H9 (cell line): ENCODE measurements at regions not wholly inside any gene's neighbourhood (a gene's known extent, or its start where the extent isn't known, plus 50 kb on each side); places are given as distances from the start of the nearest gene placed in this dataset.

Experiments used
- DNase-seq: peaks from one replicate; pipeline ENCODE4 v3.0.0-alpha.2; 2017
- H2AFZ ChIP-seq: one replicate; pipeline ENCODE4 v1.6.1; 2013; ENCODE audit warnings: mild to moderate bottlenecking, low read length, control low read depth, moderate library complexity
- H2AK5ac ChIP-seq: 2 replicates; pipeline ENCODE4 v1.6.1; 2013; ENCODE audit warnings: low read length, control low read depth, mixed read lengths; ENCODE audit not compliant: insufficient read length
- H2BK120ac ChIP-seq: one replicate; pipeline ENCODE4 v1.6.1; 2013; ENCODE audit warnings: low read depth, mild to moderate bottlenecking, low read length, control low read depth, inconsistent platforms; ENCODE audit not compliant: poor library complexity, severe bottlenecking
- H2BK12ac ChIP-seq: 2 replicates; pipeline ENCODE4 v1.6.1; 2013; ENCODE audit warnings: low read length, control low read depth, mixed read lengths, low read depth; ENCODE audit not compliant: insufficient read length
- H2BK15ac ChIP-seq: 2 replicates; pipeline ENCODE4 v1.6.1; 2013; ENCODE audit warnings: low read depth, low read length, control low read depth
- H2BK20ac ChIP-seq: one replicate; pipeline ENCODE4 v1.6.1; 2013; ENCODE audit warnings: low read depth, mild to moderate bottlenecking, low read length, control low read depth, inconsistent platforms; ENCODE audit not compliant: poor library complexity, severe bottlenecking
- H2BK5ac ChIP-seq: 2 replicates; pipeline ENCODE4 v1.6.1; 2013; ENCODE audit warnings: low read length, control low read depth, mixed read lengths; ENCODE audit not compliant: insufficient read length
- H3K14ac ChIP-seq: 2 replicates; pipeline ENCODE4 v1.6.1; 2013; ENCODE audit warnings: low read length, control low read depth; ENCODE audit not compliant: insufficient read depth
- H3K18ac ChIP-seq: 2 replicates; pipeline ENCODE4 v1.6.1; 2013; ENCODE audit warnings: low read depth, mild to moderate bottlenecking, mixed read lengths, low read length, control low read depth; ENCODE audit not compliant: insufficient read length
- H3K23ac ChIP-seq: 2 replicates; pipeline ENCODE4 v1.6.1; 2013; ENCODE audit warnings: low read length, control low read depth, mixed read lengths, low read depth; ENCODE audit not compliant: insufficient read length
- H3K23me2 ChIP-seq: 2 replicates; pipeline ENCODE4 v1.6.1; 2013; ENCODE audit warnings: low read depth, mild to moderate bottlenecking, mixed read lengths, low read length, control low read depth; ENCODE audit not compliant: insufficient read length, poor library complexity, severe bottlenecking
- H3K27ac ChIP-seq: 2 replicates; pipeline ENCODE4 v1.5.1; 2013; ENCODE audit warnings: low read length, control low read depth, mixed read lengths, low read depth; ENCODE audit not compliant: insufficient read length
- H3K27me3 ChIP-seq: 2 replicates; pipeline ENCODE4 v1.6.1; 2013; ENCODE audit warnings: low read length, control low read depth, inconsistent platforms; ENCODE audit not compliant: insufficient read depth
- H3K4ac ChIP-seq: 2 replicates; pipeline ENCODE4 v1.6.1; 2013; ENCODE audit warnings: low read depth, mild to moderate bottlenecking, control low read depth, inconsistent platforms, low read length, moderate library complexity
- H3K4me1 ChIP-seq: 2 replicates; pipeline ENCODE4 v1.6.1; 2013; ENCODE audit warnings: low read length, control low read depth, inconsistent platforms; ENCODE audit not compliant: insufficient read depth
- H3K4me2 ChIP-seq: 2 replicates; pipeline ENCODE4 v1.6.1; 2013; ENCODE audit warnings: low read length, control low read depth, mixed read lengths; ENCODE audit not compliant: insufficient read length, insufficient read depth
- H3K56ac ChIP-seq: 2 replicates; pipeline ENCODE4 v1.6.1; 2013; ENCODE audit warnings: low read depth, mild to moderate bottlenecking, mixed read lengths, low read length, control low read depth; ENCODE audit not compliant: insufficient read length
- H3K79me1 ChIP-seq: 2 replicates; pipeline ENCODE4 v1.6.1; 2013; ENCODE audit warnings: low read depth, mild to moderate bottlenecking, moderate library complexity, low read length, control low read depth, inconsistent platforms; ENCODE audit not compliant: insufficient read depth, poor library complexity, severe bottlenecking
- H3K79me2 ChIP-seq: 2 replicates; pipeline ENCODE4 v1.6.1; 2013; ENCODE audit warnings: low read length, control low read depth, inconsistent platforms; ENCODE audit not compliant: insufficient read depth
- H3K9ac ChIP-seq: 2 replicates; pipeline ENCODE4 v1.6.1; 2013; ENCODE audit warnings: low read length, control low read depth, mixed read lengths; ENCODE audit not compliant: insufficient read length; ENCODE audit errors: extremely low read depth
- H3K9me3 ChIP-seq: one replicate; pipeline ENCODE4 v1.6.1; 2013; ENCODE audit warnings: low read depth, low read length, inconsistent platforms; ENCODE audit not compliant: control insufficient read depth
- H3T11ph ChIP-seq: one replicate; pipeline ENCODE4 v1.6.1; 2013; ENCODE audit warnings: mild to moderate bottlenecking, low read length, control low read depth, inconsistent platforms
- H4K20me1 ChIP-seq: one replicate; pipeline ENCODE4 v1.6.1; 2013; ENCODE audit not compliant: control insufficient read depth, insufficient read length, insufficient read depth
- H4K5ac ChIP-seq: 2 replicates; pipeline ENCODE4 v1.6.1; 2013; ENCODE audit warnings: low read depth, mild to moderate bottlenecking, mixed read lengths, low read length, control low read depth; ENCODE audit not compliant: insufficient read length
- H4K8ac ChIP-seq: replicated peaks from 2 replicates; pipeline ENCODE4 v1.6.1; 2013; ENCODE audit warnings: low read length, control low read depth, mixed read lengths, low read depth; ENCODE audit not compliant: insufficient read length
- H4K91ac ChIP-seq: 2 replicates; pipeline ENCODE4 v1.6.1; 2013; ENCODE audit warnings: low read depth, mild to moderate bottlenecking, moderate library complexity, mixed read lengths, low read length, control low read depth; ENCODE audit not compliant: insufficient read length
- H3K27ac Mint-ChIP-seq, 3 experiments: 2 replicates in 2 of 3; 3 replicates in 1 of 3; pipeline ENCODE4 v1.8.0; 2020 to 2021; ENCODE audit warnings: mixed read lengths in 3 of 3, mild to moderate bottlenecking in 1 of 3, moderate library complexity in 1 of 3
- H3K27me3 Mint-ChIP-seq: 2 replicates; pipeline ENCODE4 v1.8.0; 2021; ENCODE audit warnings: low read depth, mild to moderate bottlenecking, moderate library complexity, mixed read lengths
- H3K36me3 Mint-ChIP-seq, 3 experiments: 2 replicates in 2 of 3; 3 replicates in 1 of 3; pipeline ENCODE4 v1.8.0; 2020 to 2021; ENCODE audit warnings: low read depth in 3 of 3, mixed read lengths in 3 of 3; ENCODE audit not compliant: insufficient read depth in 1 of 3
- H3K4me1 Mint-ChIP-seq, 2 experiments: 2 replicates each; pipeline ENCODE4 v1.8.0; 2020; ENCODE audit warnings: mixed read lengths in 2 of 2
- H3K4me3 Mint-ChIP-seq, 2 experiments: 2 replicates in 1 of 2; 3 replicates in 1 of 2; pipeline ENCODE4 v1.8.0; 2020 to 2021; ENCODE audit warnings: mild to moderate bottlenecking in 2 of 2, mixed read lengths in 2 of 2, moderate library complexity in 1 of 2
- H3K9me3 Mint-ChIP-seq, 2 experiments: 2 replicates in 1 of 2; 3 replicates in 1 of 2; pipeline ENCODE4 v1.8.0; 2020; ENCODE audit warnings: mild to moderate bottlenecking in 2 of 2, mixed read lengths in 2 of 2, moderate library complexity in 1 of 2
- CTCF ChIP-seq: fragments of 200-600 bp; sonication (generic); conservative IDR thresholded peaks from 3 replicates; pipeline ENCODE4 v1.8.0; 2021; ENCODE audit warnings: antibody characterized with exemption, mild to moderate bottlenecking
- WGBS: extraction: QIAGEN DNeasy Blood & Tissue Kit; methylation state at CpG from one replicate; pipeline ENCODE4 v1.1.7; 2013; ENCODE audit warnings: missing lambda C conversion rate, low lambda C conversion rate, mixed read lengths; ENCODE audit not compliant: insufficient read length; ENCODE audit errors: extremely low coverage; 5-methylcytosine and 5-hydroxymethylcytosine counted together

- H2BK5ac ChIP-seq, result no peak overlapping the region
- H4K8ac ChIP-seq, result no peak overlapping the region
- no peak overlapping the region for H3K4ac ChIP-seq
- no peak overlapping the region for H3K27ac ChIP-seq
- no peak overlapping the region for H4K5ac ChIP-seq
- no peak overlapping the region for H2AFZ ChIP-seq
- Mint-ChIP-seq H3K27ac (no peak overlapping the region), H3K36me3 (no peaks in the 10 kb centered on the region), H3K4me1 (peaks cover 0 to 7% of the 10 kb centered on the region in 2 experiments; a peak in 2 of 4 replicates), H3K27me3 (no peaks in the 10 kb centered on the region; the same call in 1 of the 2 replicates), H3K4me3 (no peak overlapping the region), H3K9me3 (no peaks in the 10 kb centered on the region)
- H3K79me2 ChIP-seq, result no peaks in the 10 kb centered on the region
- H3K4me2 ChIP-seq, result no peak overlapping the region
- H3K56ac ChIP-seq, result no peak overlapping the region
- no peak overlapping the region for H2AK5ac ChIP-seq
- no peak overlapping the region for H3K9ac ChIP-seq
- no peak overlapping the region for H2BK120ac ChIP-seq
- H2BK20ac ChIP-seq, result no peak overlapping the region
- no peak for DNase-seq
- WGBS, result no CpG with 5 or more reads among the region's 3 CpGs
- no peak overlapping the region for H3K18ac ChIP-seq
- no peaks in the 10 kb centered on the region for H3K4me1 ChIP-seq
- no peak overlapping the region for H3K23ac ChIP-seq
- no peaks in the 10 kb centered on the region for H3K23me2 ChIP-seq
- H3K79me1 ChIP-seq, result no peaks in the 10 kb centered on the region
- no peaks in the 10 kb centered on the region for H4K20me1 ChIP-seq
- TF ChIP-seq CTCF, result no peak
- no peaks in the 10 kb centered on the region for H3K27me3 ChIP-seq
- H3K9me3 ChIP-seq, result no peaks in the 10 kb centered on the region
- H2BK15ac ChIP-seq, result no peak overlapping the region
- H3K14ac ChIP-seq, result no peak overlapping the region
- H2BK12ac ChIP-seq, result no peak overlapping the region
- H4K91ac ChIP-seq, result no peak overlapping the region
- H3T11ph ChIP-seq, result no peak overlapping the region
Measured at GRCh38 chr11:109862835-109863234, 230.4 kb upstream of the ZC3H12C start.
